Limb (tissue), 2 donors: ENCODE measurements at regions not wholly inside any gene's neighbourhood (a gene's known extent, or its start where the extent isn't known, plus 50 kb on each side); places are given as distances from the start of the nearest gene placed in this dataset.
"Not testable (repeated sequence)": the region's sequence is repeated elsewhere in the genome, so short reads cannot be mapped to it uniquely, and the experiment has no call there.

ENCODE experiments used
- DNase-seq, 2 donors: peaks; one replicate each; pipeline ENCODE4 v3.0.0-alpha.2; 2016; ENCODE audit errors: extremely low spot score in 2 of 2

DNA sequence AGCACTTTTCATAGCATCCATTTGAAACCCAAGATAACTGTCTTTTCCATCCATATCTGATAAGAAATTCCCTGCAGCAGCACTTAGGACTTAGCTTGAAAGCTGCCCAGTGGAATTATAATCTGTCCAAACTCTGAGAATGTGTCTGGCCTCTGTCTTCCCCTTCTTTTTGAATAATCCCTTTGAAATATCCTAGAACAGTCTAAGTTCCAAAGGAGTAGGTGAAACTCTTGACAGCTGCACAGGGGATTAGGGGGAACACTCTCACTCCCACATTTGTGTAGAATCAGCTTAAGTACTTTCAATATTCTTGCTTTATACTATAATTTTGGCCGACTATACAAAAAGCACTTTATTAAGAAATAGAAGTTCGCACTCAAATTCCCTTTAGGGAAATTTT lies 157.7 kb downstream of the PAPSS1 start:
- DNase-seq, result no peak

DNA sequence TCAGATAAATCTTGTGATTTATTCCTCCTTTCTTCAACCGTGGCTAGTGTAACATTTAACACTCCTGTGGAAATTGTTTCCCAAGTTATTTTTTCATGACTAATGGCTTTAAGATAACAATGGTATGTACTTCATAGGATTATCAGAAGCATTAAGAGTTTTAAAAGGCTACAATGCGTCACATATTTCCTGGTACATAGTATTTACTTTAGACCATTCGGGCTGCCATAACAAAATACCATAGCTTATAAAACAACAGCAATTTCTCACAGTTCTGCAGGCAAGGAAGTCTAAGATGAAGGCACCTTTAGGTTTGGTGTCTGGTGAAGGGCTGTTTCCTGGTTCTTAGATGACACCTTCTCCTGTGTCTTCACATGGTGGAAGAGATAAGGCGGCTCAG lies 158.6 kb downstream of the PAPSS1 start:
- no peak for DNase-seq

DNA sequence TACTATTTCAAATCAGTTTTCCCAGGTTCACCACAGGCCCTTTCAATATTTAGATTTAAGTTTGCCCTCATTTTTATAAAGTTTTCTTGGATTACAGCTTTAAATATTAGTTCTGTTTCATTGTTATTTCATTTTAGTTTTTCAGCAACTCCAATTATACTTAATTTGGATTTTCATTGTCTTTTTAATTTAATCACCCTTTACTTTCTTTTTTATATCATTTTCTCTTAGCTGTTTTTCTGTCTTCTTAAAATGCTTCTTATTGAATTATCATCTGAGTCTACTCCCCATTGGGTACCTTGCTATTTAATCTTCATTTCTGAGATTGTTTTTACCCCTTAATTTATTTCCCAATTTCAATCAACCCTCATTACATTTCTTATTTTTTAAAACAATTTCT lies 160.4 kb downstream of the PAPSS1 start:
- no peak for DNase-seq

DNA sequence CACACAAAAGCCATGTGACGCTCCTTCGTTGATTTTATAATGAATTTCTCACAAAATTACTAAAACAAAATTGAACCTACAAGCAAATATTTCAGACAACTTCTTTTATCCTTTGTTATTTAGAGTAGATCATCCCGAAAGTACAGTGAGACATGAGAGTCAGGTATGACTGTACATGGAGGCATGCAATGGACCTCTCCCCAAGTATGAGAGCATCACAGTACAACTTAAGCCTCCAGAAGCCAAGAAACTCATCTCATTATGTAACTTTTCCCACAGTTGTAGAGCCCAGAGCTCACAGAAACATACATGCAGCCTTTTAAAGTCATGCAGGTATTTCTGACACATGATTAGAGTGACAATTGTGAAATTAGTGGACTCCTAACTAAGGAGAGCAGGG lies 167.7 kb downstream of the PAPSS1 start:
- no peak for DNase-seq

DNA sequence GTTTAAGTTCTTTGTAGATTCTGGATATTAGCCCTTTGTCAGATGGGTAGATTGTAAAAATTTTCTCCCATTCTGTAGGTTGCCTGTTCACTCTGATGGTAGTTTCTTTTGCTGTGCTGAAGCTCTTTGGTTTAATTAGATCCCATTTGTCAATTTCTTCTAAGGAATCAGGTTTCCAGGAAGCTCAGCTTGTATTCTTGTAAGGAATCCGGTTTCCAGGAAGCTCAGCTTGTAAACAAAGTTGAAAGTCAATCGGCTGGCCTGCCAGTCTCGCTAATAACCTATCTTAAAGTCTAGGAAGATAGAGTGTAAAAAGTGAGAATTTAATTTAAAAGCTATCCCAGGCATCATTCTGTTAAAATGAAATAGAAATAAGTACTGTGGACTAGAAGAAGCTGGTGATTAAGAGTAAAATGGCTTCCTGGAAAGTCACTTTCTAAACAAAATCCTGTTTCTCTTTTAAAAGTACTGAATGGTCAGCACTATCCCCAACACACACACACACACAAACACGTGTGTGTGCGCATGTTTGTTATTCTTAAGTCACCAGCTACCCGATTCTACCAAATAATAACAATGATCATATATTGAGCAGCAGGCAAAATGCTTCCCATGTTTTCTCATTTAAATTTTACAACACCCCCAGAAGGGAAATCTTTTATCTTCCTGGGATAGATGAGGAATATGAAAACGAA lies 171.7 kb downstream of the PAPSS1 start:
- DNase-seq, result no peak

DNA sequence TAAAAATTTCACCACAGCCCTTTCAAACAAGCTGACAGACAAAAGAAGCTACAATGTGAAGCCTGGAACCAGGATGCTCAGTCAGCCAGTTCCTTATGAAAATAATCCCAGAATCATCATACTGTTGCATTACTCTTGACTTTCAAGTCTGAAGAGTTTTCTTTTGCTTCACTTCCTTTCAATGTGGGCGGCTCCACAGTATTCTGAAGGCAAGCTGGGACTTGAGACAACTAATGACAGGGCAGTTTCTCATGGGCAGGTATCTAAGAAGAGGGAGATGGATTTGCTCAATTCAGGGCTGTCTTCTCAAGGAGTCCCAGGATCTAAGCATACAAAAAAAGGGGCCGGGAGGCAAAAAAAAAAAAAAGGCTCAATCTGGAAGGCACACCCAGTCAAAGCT lies 173.4 kb downstream of the PAPSS1 start:
- no peak for DNase-seq

DNA sequence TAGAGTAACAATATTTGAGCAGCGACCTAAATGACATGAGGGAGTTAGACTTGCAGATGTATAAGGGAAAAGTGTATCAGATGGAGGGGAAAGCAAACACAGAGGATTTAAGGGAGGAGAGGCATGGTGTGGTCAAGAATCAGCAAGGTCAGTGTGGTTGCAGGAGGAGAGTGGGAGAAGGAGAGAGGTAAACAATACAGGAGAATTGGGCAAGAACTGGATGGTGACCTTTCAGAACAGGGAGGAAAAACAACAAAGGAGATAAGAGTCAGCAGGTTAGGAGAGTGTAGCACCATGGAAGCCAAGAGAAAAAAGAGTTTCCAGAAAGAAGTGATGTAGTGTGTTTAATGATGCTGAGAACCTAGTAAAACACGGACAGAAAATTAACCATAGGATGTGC lies 178.5 kb downstream of the PAPSS1 start:
- DNase-seq, result no peak

DNA sequence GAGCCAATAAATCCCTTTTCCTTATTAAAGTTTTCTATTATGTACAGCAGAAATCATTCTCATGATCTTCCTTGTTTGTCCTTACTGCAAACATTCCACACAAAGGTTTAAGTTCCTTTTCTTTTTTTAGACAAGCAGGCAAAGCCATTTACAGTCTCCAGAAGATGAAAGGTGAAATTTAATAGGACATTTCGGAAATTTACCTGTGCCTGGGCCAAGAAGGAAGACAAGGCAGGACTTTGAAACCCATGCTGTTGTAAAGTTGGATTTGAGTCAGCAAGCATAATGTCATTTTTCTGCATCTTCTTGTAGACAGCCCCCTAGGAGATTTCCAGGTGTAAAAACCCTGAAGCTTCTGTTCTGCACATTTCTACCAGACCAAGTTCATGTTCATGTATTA lies 188.1 kb downstream of the PAPSS1 start:
- no peak for DNase-seq

DNA sequence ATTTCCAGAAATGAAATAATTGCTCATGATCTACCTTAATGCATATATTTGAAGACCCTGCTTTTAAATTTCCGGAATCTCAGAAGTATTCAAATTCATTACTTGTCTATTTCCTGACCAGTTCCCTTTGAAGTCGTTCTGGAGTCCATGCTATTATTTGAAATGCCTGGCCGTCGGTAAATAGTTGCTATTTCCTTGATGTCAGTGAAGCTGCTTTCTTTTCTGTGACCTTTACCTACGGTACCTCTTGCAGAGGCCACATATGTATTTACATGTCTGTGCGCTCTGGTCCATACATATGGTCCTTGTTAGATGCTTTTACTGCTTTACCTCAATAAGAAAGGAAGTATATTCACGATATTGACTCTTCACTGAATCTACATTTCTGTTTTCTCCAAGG lies 199.7 kb downstream of the PAPSS1 start:
- no peak for DNase-seq

DNA sequence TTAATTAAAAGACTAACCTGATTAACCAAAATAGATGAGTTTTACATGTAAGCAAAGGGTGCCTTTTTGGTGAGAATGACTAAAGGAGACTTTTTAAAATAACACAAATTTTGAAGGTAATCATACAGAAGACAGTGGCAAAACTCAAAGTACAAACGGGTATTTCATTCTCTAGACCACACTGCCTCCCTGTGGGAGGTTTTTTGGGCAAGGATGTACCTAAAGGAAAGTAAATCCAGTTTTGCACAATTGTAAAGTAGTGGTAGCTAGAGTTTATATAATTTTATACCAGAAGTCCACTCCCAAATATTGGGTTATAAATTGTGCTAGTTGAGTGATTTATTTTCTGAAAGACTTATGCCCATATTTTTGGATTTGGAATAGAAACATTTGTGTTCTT lies 201.0 kb downstream of the PAPSS1 start:
- peak; percentile 47 to 52 for DNase-seq

DNA sequence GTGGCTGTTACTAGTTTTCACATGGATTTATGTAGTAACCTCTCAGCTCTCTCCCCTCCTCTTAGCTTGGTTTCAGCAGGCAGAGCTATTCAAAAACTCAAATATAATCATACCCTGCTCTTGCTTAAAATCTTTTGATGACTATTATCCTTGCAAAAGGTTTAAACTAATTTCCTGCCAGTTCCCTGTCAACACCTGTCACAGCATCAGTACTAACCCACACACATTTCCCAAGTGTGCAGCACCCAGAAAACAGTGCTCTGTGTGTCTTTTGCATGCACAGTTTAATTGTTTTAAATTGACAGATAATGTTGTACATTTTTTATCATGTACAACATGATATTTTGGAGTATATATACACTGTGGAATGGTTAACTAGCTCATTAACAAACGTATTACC lies 202.0 kb downstream of the PAPSS1 start:
- DNase-seq, result no peak

DNA sequence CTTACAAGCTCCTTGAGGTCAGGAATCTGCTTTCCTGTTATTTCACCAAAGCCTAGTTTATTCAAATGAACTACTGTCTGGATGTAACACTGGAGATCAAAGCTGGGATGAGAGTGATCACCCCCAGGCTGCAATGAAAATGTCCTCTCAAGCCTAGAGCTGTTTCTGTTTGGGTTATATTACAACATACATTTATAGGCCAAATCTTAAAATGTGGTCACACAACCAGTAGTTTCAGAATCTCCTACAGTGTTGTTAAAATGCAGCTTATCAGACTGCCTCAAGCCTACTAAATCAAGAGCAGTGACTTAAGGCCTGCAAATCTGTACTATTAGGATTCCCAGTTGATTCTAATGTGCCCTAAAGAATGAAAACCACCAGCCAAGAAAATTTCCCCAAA lies 207.5 kb downstream of the PAPSS1 start:
- no peak for DNase-seq

DNA sequence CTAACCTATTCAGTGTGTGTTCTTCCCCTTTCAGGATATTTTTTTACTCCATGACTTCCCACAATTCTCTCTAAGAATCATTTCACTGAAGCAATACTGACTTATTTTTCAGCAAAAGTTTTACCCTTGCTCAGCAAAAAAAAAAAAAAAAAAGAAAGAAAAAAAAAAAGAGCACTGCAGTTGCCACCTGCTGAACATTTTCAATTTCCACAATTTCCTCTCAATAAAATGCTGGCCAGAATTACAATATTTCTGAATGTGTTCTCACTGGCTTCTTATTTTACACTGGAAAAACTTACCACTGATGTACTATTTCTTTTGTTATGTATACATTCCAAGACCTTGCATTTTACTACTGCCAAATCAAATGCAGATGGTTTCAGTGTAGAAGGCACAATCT lies 210.4 kb downstream of the PAPSS1 start:
- no peak for DNase-seq

DNA sequence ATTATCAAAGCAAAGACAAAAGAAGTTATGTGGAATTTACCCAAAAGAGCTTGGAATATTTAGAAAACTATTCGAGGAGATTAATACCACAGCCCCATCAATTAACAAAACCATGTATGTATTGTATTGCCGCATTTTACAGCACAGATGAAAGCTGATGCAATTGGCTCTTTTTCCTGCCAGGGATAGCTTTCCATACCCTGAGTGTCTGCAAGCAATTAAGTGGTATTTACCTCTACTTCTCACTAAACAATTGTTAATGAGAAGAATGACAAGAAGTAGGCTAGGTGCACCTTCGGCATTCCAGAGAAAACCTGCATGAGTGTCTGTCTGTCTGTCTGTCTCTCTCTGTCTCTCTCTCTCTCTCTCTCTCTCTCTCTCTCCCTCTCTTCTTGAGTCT lies 219.5 kb downstream of the PAPSS1 start:
- no peak for DNase-seq

DNA sequence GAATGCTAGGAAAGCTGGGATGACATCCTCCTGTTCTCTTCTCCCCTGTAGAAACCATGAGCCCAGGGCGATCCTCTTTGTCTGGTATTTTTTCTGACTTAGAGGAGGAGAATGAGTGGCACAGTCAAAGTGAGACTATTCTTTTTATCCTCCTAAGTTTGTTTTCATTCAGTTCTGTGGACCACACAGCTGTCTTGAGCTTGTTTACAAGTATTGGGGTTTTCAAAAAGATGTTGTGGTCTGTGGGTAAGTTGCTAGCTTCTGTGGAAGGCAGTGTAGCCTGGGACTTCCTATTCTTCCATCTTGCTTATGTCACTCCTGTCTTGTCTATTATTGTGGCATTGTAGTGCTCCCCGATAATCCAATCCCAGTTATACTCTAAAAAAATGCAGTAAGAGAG lies 223.0 kb downstream of the PAPSS1 start:
- no peak for DNase-seq

DNA sequence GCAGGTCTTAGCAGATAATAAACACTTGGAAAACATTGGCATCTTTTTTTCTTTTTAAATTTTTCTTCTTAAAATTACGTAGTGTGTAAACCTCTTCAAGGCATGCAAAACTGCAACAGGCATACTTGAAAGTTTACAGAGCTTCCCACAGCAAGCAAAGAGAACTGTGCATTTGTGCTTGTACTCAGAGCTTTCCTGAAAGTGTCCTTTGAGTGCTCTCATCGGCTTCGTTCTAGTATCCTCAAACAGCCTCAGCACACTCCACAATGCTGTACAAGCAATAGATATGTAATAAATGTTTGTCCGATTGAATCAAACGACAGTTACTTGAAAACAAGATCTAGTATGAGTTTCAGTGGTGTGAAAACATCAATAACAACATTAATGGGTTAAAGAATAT lies 227.5 kb downstream of the PAPSS1 start:
- no peak for DNase-seq

DNA sequence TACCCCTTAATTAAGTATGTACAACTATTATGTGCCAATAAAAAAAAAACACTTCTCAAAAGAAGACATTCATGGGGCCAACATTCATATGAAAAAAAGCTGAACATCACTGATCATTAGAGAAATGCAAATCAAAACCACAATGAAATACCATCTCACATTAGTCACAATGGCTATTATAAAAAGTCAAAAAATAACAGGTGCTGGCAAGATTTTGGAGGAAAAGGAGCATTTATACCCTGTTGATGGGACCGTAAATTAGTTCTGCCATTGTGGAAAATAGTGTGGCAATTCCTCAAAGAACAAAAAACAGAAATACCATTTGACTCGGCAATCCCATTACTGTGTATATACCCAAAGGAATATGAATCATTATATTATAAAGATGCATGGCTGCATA lies 229.9 kb downstream of the PAPSS1 start:
- no peak for DNase-seq

DNA sequence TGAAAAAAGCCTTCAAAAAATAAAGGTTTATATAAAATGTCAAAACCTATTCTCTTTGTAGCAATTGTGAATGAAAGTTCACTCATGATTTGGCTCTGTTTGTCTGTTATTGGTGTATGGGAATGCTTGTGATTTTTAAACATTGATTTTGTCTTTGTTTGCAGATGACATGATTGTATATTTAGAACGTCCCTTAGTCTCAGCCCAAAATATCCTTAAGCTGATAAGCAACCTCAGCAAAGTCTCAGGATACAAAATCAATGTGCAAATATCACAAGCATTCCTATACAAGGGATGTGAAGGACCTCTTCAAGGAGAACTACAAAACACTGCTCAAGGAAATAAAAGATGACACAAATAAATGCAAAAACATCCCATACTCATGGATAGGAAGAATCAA lies 236.4 kb downstream of the PAPSS1 start:
- DNase-seq, result not testable (repeated sequence)

DNA sequence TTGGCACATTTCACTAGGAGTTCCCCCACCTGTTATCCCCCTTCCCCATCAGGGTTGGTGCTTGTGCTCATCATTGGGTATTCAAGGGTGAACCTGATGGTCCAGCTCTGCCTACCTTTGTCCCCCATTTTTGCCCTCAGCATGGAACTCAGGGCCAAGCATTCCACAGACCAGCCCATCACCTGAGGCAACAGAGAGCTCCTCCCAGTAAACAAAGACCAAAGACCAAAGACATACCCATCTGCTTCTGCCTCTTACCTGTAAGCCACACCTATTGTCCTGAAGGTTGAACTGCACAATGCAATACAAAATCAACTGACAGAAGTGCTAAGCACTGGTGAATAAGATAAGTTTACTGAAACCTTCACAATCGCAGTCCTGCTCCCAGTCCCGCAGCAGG lies 237.5 kb downstream of the PAPSS1 start:
- DNase-seq, result no peak

DNA sequence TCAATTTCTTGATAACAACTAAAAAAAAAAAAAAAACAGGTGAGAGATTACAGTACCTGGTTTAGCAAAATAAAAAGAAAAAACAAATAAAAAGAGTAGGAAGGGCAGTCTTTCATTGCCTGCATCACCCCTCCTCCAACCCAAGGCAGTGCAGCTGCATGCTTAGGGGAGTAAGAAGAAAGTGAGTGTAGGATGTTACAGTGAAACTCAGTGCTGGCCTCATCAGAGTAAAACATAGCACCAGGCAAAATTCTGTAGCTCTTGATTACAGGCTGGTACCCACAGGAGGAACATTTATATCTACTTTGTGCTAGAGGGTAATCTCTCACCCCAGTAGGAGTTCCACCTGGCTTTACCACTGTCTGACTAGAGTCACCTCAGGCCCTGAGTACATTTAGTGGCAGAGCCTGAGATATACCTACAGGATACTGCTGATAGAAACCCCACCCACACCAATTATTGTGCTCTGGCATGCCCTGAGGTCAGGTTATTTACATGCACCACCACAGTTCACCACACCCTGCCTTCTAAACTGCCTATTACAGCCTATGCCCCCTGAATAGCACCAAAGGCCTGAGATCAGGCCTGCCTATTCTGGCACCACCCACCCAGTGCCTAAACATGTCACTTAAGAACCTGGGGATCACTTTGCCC lies 241.6 kb downstream of the PAPSS1 start:
- no peak for DNase-seq

DNA sequence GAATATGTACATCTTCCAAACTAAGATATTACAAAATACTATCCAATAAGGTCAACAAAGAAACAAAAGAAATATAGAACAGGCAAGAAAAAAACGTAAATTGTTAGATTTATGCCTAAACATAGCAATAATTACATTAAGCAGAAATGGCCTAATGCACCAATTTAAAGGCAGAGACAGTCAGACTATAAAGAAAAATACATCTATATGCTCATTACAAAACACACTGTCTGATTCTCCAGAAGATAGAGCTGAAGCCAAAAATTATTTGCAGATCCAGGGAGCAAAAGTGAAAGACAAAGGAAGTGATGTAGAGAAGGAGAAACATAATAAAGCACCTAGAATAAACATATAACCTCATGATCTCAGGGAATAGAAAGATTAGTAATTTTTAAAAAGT lies 246.9 kb downstream of the PAPSS1 start:
- no peak for DNase-seq

DNA sequence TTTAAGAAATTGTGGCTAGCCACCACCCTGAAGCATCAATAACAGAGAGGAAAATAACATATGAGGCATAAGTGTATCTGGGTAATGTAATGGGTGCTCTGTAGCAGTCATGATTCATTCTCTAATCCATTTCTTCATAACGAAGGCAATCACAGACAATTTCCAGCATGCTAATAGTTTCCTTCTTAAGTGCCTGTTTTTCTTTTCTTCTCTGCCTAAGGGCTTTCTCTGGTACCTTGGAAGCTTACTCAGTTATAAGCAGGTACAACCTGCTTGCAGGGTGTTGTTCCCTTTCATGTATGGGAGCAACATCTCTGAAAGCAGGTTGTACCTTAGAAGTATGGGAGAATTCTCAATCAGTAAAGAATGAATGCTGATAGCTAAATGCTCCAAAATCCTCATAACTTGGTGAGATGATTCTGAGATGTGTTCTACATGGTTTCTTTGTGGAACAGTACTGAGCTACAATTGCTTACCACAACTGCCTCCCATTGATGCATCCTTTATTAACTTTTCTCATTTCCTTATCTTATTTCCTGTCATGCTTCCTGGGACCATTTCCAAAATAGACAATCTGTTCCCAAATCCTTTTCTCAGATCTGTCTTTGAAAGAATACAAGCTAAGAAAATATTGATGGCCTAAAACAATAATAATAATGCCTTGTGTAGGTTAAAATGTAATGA lies 247.6 kb downstream of the PAPSS1 start:
- DNase-seq, result no peak

DNA sequence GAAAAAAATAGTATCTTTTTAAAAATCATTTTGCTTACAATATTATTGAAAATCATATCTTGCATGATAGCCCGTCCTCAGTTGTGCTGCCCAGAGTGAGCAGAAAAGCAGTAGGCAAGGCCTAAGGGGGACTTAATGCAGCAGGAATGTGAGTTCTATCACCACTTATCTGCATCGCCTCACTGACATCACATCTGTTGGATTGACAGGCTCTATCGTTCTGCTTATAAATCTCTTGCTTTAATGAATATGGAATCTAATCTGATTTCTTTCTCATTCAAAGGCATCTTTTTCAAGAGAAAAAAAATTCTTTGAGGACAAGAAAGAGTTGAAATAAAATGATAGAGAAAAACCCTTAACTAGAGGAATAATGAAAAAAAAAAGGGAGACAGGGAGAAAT lies 249.9 kb downstream of the PAPSS1 start:
- no peak for DNase-seq
